ENCODE measurements at regions not wholly inside any gene's neighbourhood (a gene's known extent, or its start where the extent isn't known, plus 50 kb on each side); places are given as distances from the start of the nearest gene placed in this dataset.
A peak's percentile ranks its signal among the peaks of the same experiment; 100 is the strongest.

DNA sequence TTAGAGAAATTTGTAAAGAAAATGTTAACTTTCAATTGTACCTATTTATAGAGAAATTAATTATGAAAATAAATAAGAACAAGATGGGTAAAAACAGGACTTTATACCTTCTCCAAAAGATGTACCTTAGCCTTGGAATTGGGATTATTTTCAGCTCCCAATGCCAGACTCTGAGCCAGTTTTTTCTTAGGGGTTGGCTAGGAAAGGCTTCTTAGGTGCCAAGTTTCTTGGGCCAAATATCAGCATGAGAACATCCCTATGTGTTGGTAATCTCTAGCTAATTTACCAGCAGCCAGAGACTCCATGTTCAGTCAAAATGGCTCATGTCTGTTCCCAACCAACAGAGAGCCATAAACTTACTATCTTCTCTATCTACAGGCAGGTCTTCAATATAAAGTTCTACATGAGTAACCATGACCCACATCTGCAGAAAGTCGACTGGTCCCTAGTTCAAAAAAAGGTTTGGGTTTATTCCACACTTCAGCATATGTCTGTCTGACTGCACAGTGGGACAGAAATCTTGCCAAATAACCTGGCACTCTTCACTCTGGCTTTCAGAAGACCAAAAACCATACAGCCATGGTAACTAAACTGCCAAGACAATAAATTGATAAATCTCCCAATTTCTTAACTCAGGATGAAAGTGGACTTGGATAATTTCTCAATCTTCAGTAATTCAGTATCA, 380.5 kb upstream of the RASGEF1B start:
- H3K27me3 ChIP-seq: no peaks in the 10 kb centered on the region
- H3K27ac ChIP-seq: no peak overlapping the region
- no peaks in the 10 kb centered on the region for H3K36me3 ChIP-seq
- no peak for DNase-seq
- H3K4me3 ChIP-seq: no peak overlapping the region
- H3K4me1 ChIP-seq: no peaks in the 10 kb centered on the region
- intact Hi-C loops (cut with DNase I; ENCODE audit: low total_unique reads): no loop called here
- TF ChIP-seq POLR2A (IDR thresholded peaks at IDR 0.05): no peak
- no peak for TF ChIP-seq CTCF (IDR thresholded peaks at IDR 0.05)
- H3K9me3 ChIP-seq: no peaks in the 10 kb centered on the region

DNA sequence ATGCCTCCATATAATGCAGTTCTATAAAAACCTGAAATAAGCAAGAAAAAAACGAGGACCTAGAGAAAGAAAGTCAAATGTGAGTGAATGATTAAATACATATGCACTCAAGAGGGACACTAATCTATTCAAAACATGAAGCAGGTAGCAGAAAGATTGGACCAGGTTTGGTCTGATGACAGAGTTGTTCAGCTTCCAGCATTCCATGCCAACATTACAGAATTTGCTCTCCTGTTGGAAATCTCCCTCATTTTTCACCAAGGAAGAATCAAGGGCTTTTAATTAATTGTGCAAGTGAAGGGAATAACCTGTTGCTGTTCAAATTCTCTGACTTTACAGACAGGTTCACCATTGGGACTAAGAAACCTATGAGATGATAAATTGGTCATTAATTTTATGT, 379.0 kb upstream of the RASGEF1B start:
- intact Hi-C loops (cut with DNase I; ENCODE audit: low total_unique reads): no loop called here
- no peak overlapping the region for H3K27ac ChIP-seq
- H3K9me3 ChIP-seq: no peaks in the 10 kb centered on the region
- H3K36me3 ChIP-seq: no peaks in the 10 kb centered on the region
- TF ChIP-seq CTCF (IDR thresholded peaks at IDR 0.05) (no peak), POLR2A (IDR thresholded peaks at IDR 0.05) (no peak)
- H3K4me1 ChIP-seq: no peaks in the 10 kb centered on the region
- DNase-seq: no peak
- no peaks in the 10 kb centered on the region for H3K27me3 ChIP-seq
- no peak overlapping the region for H3K4me3 ChIP-seq

GRCh38 chr4:81845761-81846160, 374.1 kb upstream of the RASGEF1B start:
- intact Hi-C loops (cut with DNase I; ENCODE audit: low total_unique reads): loop anchor here (5.0 kb wide), 1 partner anchor 388 kb away; no protein-coding TSS in a partner anchor
- H3K27ac ChIP-seq: no peak overlapping the region
- TF ChIP-seq POLR2A (IDR thresholded peaks at IDR 0.05): no peak
- TF ChIP-seq CTCF (IDR thresholded peaks at IDR 0.05): no peak
- H3K4me3 ChIP-seq: no peak overlapping the region
- no peaks in the 10 kb centered on the region for H3K36me3 ChIP-seq
- peaks cover 0 to 5% of the 10 kb centered on the region in 2 donors for H3K4me1 ChIP-seq
- H3K9me3 ChIP-seq: no peaks in the 10 kb centered on the region
- H3K27me3 ChIP-seq: no peaks in the 10 kb centered on the region
- no peak for DNase-seq

- H3K9me3 ChIP-seq: no peaks in the 10 kb centered on the region
- no peak for DNase-seq
- H3K4me1 ChIP-seq: peaks cover 0 to 5% of the 10 kb centered on the region in 2 donors
- TF ChIP-seq POLR2A (IDR thresholded peaks at IDR 0.05) (no peak), CTCF (IDR thresholded peaks at IDR 0.05) (no peak)
- no peaks in the 10 kb centered on the region for H3K36me3 ChIP-seq
- intact Hi-C loops (cut with DNase I; ENCODE audit: low total_unique reads): loop anchor here (5.0 kb wide), 1 partner anchor 388 kb away; no protein-coding TSS in a partner anchor
- H3K4me3 ChIP-seq: no peak overlapping the region
- no peaks in the 10 kb centered on the region for H3K27me3 ChIP-seq
- H3K27ac ChIP-seq: no peak overlapping the region
Measured at GRCh38 chr4:81845273-81845672, 373.6 kb upstream of the RASGEF1B start.

DNA sequence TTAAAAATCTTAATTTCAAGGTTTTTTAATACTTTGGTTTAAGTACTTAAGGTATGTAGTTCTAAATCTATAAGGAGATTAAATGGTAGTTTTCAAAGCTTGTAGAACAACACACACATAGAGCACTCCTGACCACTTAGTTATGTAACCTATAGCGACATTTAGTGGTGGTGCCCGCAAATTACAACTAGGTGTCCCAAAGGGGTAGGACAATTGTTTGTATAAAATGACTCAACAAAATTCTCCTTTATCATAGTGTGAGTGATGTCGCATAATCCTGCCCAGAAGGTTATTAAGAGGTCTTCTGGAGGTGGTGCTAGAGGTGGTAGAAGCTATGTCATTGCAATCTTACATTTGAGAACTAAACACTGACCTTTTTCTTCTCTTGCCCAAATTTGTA, 373.0 kb upstream of the RASGEF1B start:
- TF ChIP-seq CTCF (IDR thresholded peaks at IDR 0.05): peak; percentile 65 to 85 (median 76)
- TF ChIP-seq POLR2A (IDR thresholded peaks at IDR 0.05): no peak
- Histone ChIP-seq H3K9me3 (no peaks in the 10 kb centered on the region), H3K4me3 (no peak overlapping the region), H3K27me3 (no peaks in the 10 kb centered on the region), H3K36me3 (no peaks in the 10 kb centered on the region), H3K4me1 (peaks cover 0 to 5% of the 10 kb centered on the region in 2 donors), H3K27ac (no peak overlapping the region)
- DNase-seq: peak; percentile 62 to 72
- intact Hi-C loops (cut with DNase I; ENCODE audit: low total_unique reads): loop anchor here (5.0 kb wide), 1 partner anchor 387 kb away; no protein-coding TSS in a partner anchor
